C4-2B (cell line): ENCODE measurements at regions not wholly inside any gene's neighbourhood (a gene's known extent, or its start where the extent isn't known, plus 50 kb on each side); places are given as distances from the start of the nearest gene placed in this dataset.

Source experiments
- ZFX ChIP-seq: fragments of 450-650 bp; IDR thresholded peaks from 2 replicates; pipeline ENCODE4 v1.6.1; 2017
- TF ChIP-seq, protein P1 (sequence below): fragments of 450-650 bp; conservative IDR thresholded peaks from 2 replicates; pipeline ENCODE4 v1.5.1; 2017; ENCODE audit warnings: mild to moderate bottlenecking

DNA sequence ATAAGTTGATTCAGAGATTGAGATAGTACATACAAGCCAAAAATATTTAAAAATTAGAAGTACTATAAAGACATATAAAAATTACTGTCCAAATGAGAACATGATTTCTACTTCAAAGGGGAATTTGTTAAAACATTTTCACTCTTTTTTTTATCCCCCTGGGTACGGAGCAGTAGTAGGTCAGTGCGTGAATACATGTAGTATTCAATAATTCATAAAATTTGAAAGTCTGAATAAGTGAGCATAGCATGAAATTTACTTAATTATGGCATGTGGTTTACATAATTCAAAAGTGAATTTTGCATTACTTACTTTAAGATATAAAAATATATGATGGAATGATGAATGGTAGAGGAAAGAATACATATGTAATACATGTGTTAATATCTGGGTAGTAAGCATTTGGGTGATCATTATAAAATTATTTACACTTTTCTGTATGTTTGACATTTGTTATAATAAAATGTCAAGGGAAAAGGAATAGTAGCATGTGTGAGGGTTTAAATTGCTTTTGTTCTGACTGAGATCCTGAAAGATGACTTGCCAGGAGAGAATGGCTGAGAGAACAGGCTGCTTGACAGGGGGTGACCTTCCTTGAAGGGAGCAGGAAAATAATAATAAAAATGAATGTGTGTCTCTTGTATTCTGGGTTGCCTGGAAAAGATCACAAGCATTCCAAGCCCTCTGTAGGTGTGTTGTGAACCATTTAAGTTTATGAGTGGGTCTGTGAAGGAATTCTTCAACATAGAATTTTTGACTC is 1178.8 kb downstream of the ZPLD1 start:
- TF ChIP-seq, protein P1, sequence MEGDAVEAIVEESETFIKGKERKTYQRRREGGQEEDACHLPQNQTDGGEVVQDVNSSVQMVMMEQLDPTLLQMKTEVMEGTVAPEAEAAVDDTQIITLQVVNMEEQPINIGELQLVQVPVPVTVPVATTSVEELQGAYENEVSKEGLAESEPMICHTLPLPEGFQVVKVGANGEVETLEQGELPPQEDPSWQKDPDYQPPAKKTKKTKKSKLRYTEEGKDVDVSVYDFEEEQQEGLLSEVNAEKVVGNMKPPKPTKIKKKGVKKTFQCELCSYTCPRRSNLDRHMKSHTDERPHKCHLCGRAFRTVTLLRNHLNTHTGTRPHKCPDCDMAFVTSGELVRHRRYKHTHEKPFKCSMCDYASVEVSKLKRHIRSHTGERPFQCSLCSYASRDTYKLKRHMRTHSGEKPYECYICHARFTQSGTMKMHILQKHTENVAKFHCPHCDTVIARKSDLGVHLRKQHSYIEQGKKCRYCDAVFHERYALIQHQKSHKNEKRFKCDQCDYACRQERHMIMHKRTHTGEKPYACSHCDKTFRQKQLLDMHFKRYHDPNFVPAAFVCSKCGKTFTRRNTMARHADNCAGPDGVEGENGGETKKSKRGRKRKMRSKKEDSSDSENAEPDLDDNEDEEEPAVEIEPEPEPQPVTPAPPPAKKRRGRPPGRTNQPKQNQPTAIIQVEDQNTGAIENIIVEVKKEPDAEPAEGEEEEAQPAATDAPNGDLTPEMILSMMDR: no peak
- TF ChIP-seq ZFX: no peak
